IPS-20b (cell line): ENCODE measurements at regions not wholly inside any gene's neighbourhood (a gene's known extent, or its start where the extent isn't known, plus 50 kb on each side); places are given as distances from the start of the nearest gene placed in this dataset.

ENCODE experiments used
- H3K27ac ChIP-seq: one replicate; pipeline ENCODE4 v1.5.1; 2013; ENCODE audit warnings: low read length
- H3K27me3 ChIP-seq: 2 replicates; pipeline ENCODE4 v1.6.1; 2013; ENCODE audit warnings: mild to moderate bottlenecking, low read length, inconsistent platforms; ENCODE audit not compliant: insufficient read depth
- H3K36me3 ChIP-seq: 2 replicates; pipeline ENCODE4 v1.6.1; 2013; ENCODE audit warnings: low read depth, mild to moderate bottlenecking, inconsistent platforms, low read length, moderate library complexity; ENCODE audit not compliant: insufficient read depth
- H3K4me1 ChIP-seq: 2 replicates; pipeline ENCODE4 v1.6.1; 2013; ENCODE audit warnings: mild to moderate bottlenecking, control low read depth, inconsistent platforms, low read length, moderate library complexity; ENCODE audit not compliant: insufficient read depth
- H3K4me3 ChIP-seq: 2 replicates; pipeline ENCODE4 v1.5.1; 2013; ENCODE audit warnings: mild to moderate bottlenecking, low read length, inconsistent platforms
- H3K9ac ChIP-seq: 2 replicates; pipeline ENCODE4 v1.6.1; 2013; ENCODE audit warnings: low read depth, mild to moderate bottlenecking, inconsistent platforms, low read length, moderate library complexity
- H3K9me3 ChIP-seq: 2 replicates; pipeline ENCODE4 v1.6.1; 2013; ENCODE audit warnings: mild to moderate bottlenecking, low read depth, low read length, inconsistent platforms; ENCODE audit not compliant: insufficient read depth

DNA sequence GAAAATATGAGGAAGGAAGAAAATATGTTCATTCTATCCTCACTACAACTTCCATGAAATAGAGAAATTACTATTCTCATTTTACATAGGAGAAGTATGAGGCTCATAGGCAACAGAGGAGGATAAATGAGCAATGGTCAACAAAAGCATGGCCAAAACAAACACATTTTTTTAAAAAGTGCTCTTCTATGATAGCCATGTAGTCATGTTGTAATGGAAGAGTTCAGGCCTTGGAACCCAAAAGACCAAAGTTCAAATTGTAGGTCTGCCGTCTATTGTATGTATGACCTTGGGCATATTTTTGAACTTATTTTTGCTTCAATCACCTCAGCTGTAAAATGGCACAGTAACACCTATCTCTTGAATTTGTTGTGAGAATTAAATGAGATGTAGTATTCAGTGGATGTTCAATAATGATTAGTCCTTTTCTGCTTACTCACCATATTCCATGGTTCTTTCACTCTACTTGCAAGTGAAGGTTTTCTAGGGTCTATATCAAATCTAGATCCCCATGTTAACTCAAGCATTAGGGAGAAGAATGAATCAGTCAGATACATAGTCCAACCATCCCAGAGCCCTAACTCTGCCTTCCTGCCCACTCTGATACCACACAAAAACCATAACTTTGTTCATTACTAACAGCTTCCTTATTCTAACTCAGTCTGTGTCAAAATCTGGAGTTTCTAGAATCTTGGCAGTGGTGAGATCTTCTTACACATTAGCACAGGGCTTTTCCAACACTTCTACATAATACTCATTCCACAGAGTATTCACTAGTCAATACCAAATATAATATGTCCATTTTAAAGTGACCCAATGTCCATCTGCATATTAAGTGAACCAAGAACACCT is 353.2 kb downstream of the PLPP3 start:
- no peak overlapping the region for H3K4me3 ChIP-seq
- H3K36me3 ChIP-seq, result no peaks in the 10 kb centered on the region
- H3K9ac ChIP-seq, result no peak overlapping the region
- H3K27me3 ChIP-seq, result no peaks in the 10 kb centered on the region
- no peak overlapping the region for H3K27ac ChIP-seq
- no peaks in the 10 kb centered on the region for H3K9me3 ChIP-seq
- no peaks in the 10 kb centered on the region for H3K4me1 ChIP-seq

DNA sequence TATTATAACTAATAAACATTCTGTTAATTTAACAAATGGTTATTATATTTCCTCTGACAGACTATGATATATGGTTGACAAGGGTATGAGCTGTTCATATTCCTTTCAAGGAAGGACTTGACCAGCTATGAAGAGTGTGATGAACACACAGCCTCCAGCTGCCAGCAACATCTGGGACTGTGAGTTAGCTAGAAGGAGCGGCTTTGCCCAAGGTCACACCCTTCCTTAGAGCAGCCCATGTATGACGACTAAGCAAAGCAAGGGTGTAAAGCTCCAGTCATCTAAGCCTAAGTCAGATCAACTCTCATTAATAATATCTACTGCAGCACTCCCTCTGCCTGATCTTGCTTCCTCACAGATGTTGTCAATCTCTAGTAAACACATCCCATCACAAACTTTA is 355.4 kb downstream of the PLPP3 start:
- H3K27ac ChIP-seq, result no peak overlapping the region
- no peaks in the 10 kb centered on the region for H3K9me3 ChIP-seq

GRCh38 chr1:56222914-56223540 is 356.3 kb downstream of the PLPP3 start:
- no peak overlapping the region for H3K9ac ChIP-seq
- H3K4me1 ChIP-seq, result no peaks in the 10 kb centered on the region
- no peak overlapping the region for H3K27ac ChIP-seq
- H3K36me3 ChIP-seq, result no peaks in the 10 kb centered on the region
- no peak overlapping the region for H3K4me3 ChIP-seq
- H3K27me3 ChIP-seq, result no peaks in the 10 kb centered on the region
- H3K9me3 ChIP-seq, result no peaks in the 10 kb centered on the region

More for the DNA sequence above, 355.4 kb downstream of the PLPP3 start:
- no peaks in the 10 kb centered on the region for H3K27me3 ChIP-seq
- H3K36me3 ChIP-seq, result no peaks in the 10 kb centered on the region
- H3K4me1 ChIP-seq, result no peaks in the 10 kb centered on the region
- no peak overlapping the region for H3K4me3 ChIP-seq
- H3K9ac ChIP-seq, result no peak overlapping the region

GRCh38 chr1:56220021-56220420 is 359.3 kb downstream of the PLPP3 start:
- H3K4me3 ChIP-seq, result no peak overlapping the region
- no peak overlapping the region for H3K9ac ChIP-seq
- H3K4me1 ChIP-seq, result no peaks in the 10 kb centered on the region
- H3K9me3 ChIP-seq, result no peaks in the 10 kb centered on the region
- H3K27ac ChIP-seq, result no peak overlapping the region
- H3K27me3 ChIP-seq, result no peaks in the 10 kb centered on the region
- no peaks in the 10 kb centered on the region for H3K36me3 ChIP-seq

DNA sequence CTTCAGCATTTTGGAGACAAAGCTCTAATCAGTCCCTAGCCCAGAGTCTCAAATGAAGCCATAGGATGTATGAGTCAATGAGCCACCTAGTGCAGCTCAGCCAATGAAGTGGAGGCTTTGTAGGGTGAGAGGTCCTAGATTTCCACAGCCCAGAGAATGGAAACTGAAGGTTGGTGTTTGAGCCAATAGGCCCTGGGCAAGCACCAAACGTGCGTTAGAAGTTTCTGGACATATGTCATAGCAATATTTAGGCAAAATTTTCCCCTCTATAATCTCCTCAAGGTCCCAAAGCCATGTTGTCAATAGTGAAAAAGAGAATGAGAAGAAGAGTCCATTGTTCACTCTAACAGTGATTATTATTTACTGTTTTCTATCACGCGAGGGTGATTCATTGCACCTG is 361.3 kb downstream of the PLPP3 start:
- Histone ChIP-seq H3K9me3 (no peaks in the 10 kb centered on the region), H3K9ac (no peak overlapping the region), H3K36me3 (no peaks in the 10 kb centered on the region), H3K4me1 (no peaks in the 10 kb centered on the region), H3K27ac (no peak overlapping the region), H3K27me3 (no peaks in the 10 kb centered on the region), H3K4me3 (no peak overlapping the region)

GRCh38 chr1:56216218-56216617 is 363.1 kb downstream of the PLPP3 start:
- no peak overlapping the region for H3K9ac ChIP-seq
- H3K27me3 ChIP-seq, result no peaks in the 10 kb centered on the region
- H3K4me3 ChIP-seq, result no peak overlapping the region
- H3K36me3 ChIP-seq, result no peaks in the 10 kb centered on the region
- no peak overlapping the region for H3K27ac ChIP-seq
- no peaks in the 10 kb centered on the region for H3K4me1 ChIP-seq
- no peaks in the 10 kb centered on the region for H3K9me3 ChIP-seq

GRCh38 chr1:56215771-56216170 is 363.6 kb downstream of the PLPP3 start:
- Histone ChIP-seq H3K4me3 (no peak overlapping the region), H3K9me3 (no peaks in the 10 kb centered on the region), H3K27ac (no peak overlapping the region), H3K36me3 (no peaks in the 10 kb centered on the region), H3K27me3 (no peaks in the 10 kb centered on the region), H3K4me1 (no peaks in the 10 kb centered on the region), H3K9ac (no peak overlapping the region)

GRCh38 chr1:56215086-56215485 is 364.3 kb downstream of the PLPP3 start:
- H3K36me3 ChIP-seq, result no peaks in the 10 kb centered on the region
- no peak overlapping the region for H3K9ac ChIP-seq
- no peaks in the 10 kb centered on the region for H3K27me3 ChIP-seq
- no peaks in the 10 kb centered on the region for H3K9me3 ChIP-seq
- H3K4me1 ChIP-seq, result no peaks in the 10 kb centered on the region
- no peak overlapping the region for H3K27ac ChIP-seq
- H3K4me3 ChIP-seq, result no peak overlapping the region

DNA sequence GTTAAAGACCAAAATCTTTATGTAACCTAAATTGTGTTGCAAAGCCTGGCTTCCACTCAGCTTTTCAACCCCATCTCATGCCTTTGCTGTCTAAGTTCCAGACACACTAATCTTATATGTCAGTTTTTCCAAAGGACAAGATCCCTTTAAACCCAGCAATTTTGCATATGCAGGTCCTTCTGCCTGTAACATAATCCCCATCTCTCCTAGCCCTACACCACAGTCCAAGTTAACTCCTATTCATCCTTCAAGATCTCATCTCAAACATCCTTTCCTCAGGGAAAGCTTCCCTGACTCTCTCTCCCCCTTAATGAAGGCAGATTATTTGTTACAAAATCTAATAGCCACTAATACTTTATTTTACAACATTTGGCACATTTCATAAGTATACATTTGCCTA is 366.3 kb downstream of the PLPP3 start:
- H3K27ac ChIP-seq, result no peak overlapping the region
- no peaks in the 10 kb centered on the region for H3K9me3 ChIP-seq
- H3K27me3 ChIP-seq, result no peaks in the 10 kb centered on the region
- no peaks in the 10 kb centered on the region for H3K4me1 ChIP-seq
- H3K9ac ChIP-seq, result no peak overlapping the region
- H3K4me3 ChIP-seq, result no peak overlapping the region
- H3K36me3 ChIP-seq, result no peaks in the 10 kb centered on the region

DNA sequence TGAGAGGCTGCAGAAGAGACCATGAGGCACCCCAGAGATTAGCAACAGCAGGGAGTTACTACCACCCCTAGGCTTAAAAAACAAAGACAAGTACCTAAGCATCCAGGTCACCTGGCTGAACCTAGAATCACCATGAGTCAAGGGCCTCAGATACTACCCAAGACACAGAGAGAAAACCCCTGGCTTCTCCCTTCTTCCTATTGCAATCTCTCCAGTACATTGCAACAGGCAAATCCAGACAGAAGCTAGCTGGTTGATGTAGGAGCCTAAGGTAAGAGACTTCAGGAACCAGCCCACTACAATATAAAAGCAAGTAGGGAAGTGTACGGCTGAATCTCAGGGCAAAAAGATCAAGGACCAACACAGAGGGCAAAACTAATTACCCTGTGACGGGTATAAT is 367.2 kb downstream of the PLPP3 start:
- H3K36me3 ChIP-seq, result no peaks in the 10 kb centered on the region

DNA sequence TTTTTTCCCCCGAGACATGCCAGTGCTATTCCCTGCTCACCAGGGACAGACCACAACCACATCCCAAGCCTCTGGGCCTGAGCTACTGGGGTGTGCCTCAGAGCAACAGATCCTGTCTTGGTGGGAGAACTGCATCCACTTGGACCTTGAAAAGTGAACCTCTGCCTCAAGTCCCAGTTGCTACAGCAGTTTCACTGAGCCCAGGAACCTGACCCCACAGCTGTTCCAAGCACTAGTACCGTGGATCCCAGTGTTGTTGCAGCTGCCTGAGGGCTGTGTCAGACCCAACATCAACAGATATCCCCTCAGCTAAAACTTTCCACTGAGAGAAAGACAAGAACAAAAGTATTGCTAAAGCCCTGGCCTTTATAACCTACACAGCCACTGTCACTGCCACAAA is 373.0 kb downstream of the PLPP3 start:
- peaks cover 5% of the 10 kb centered on the region; the same call in 1 of the 2 replicates for H3K9me3 ChIP-seq
- H3K36me3 ChIP-seq, result no peaks in the 10 kb centered on the region
- H3K27me3 ChIP-seq, result no peaks in the 10 kb centered on the region
- H3K4me3 ChIP-seq, result no peak overlapping the region
- H3K9ac ChIP-seq, result no peak overlapping the region
- no peaks in the 10 kb centered on the region for H3K4me1 ChIP-seq
- H3K27ac ChIP-seq, result no peak overlapping the region

More for the DNA sequence above, 367.2 kb downstream of the PLPP3 start:
- Histone ChIP-seq H3K4me1 (no peaks in the 10 kb centered on the region), H3K4me3 (no peak overlapping the region), H3K9ac (no peak overlapping the region), H3K9me3 (peaks cover 5% of the 10 kb centered on the region; the same call in 1 of the 2 replicates), H3K27me3 (no peaks in the 10 kb centered on the region), H3K27ac (no peak overlapping the region)

GRCh38 chr1:56204206-56204605 is 375.2 kb downstream of the PLPP3 start:
- Histone ChIP-seq H3K9me3 (peaks cover 5% of the 10 kb centered on the region; the same call in 1 of the 2 replicates), H3K27me3 (no peaks in the 10 kb centered on the region), H3K4me3 (no peak overlapping the region), H3K9ac (no peak overlapping the region), H3K4me1 (no peaks in the 10 kb centered on the region), H3K36me3 (no peaks in the 10 kb centered on the region), H3K27ac (no peak overlapping the region)
